ENCODE measurements at regions not wholly inside any gene's neighbourhood (a gene's known extent, or its start where the extent isn't known, plus 50 kb on each side); places are given as distances from the start of the nearest gene placed in this dataset.

DNA sequence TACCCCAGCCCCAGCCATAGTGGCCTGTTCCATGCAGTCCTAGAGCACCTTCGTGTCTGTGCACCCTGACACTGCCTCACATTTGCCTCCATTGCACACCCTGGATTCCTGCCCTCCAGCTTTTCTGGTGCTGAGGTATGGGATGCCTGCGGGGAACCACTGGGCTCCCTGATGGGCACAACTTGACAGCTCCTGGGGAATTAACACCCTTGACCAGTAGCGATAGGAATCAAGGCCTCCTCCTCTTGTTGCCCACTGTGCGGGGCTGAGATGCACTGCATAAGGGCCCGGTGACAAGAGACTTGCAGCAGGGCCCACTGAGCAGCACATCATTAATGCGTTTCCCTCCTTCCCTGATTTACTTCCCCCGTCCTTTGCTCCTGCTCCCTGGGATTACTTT, 235.6 kb upstream of the MOCS1 start:
- no peak for DNase-seq (ENCODE audit: low read depth, low spot score)
- Histone ChIP-seq H3K4me1 (ENCODE audit: insufficient read depth, insufficient read length) (no peaks in the 10 kb centered on the region), H3K4me3 (ENCODE audit: insufficient read length, low read depth) (no peak overlapping the region), H3K9me3 (ENCODE audit: insufficient read depth, low read length) (no peaks in the 10 kb centered on the region), H3K9ac (ENCODE audit: insufficient read length, low read depth) (no peak overlapping the region), H3K36me3 (ENCODE audit: insufficient read depth, insufficient read length, low read length) (no peaks in the 10 kb centered on the region), H3K27me3 (ENCODE audit: insufficient read depth, insufficient read length) (no peaks in the 10 kb centered on the region)
- no peak for TF ChIP-seq YY1 (IDR thresholded peaks at IDR 0.05; ENCODE audit: insufficient read depth, insufficient read length)
- TF ChIP-seq SUZ12 (IDR thresholded peaks at IDR 0.05; ENCODE audit: extremely low read depth, insufficient read depth, insufficient read length), result no peak
- TF ChIP-seq ZNF274 (IDR thresholded peaks at IDR 0.05; ENCODE audit: low read depth, low read length), result no peak

GRCh38 chr6:40166963-40167362, 232.7 kb upstream of the MOCS1 start:
- TF ChIP-seq ZNF274 (IDR thresholded peaks at IDR 0.05; ENCODE audit: low read depth, low read length) (no peak), YY1 (IDR thresholded peaks at IDR 0.05; ENCODE audit: insufficient read depth, insufficient read length) (no peak), SUZ12 (IDR thresholded peaks at IDR 0.05; ENCODE audit: extremely low read depth, insufficient read depth, insufficient read length) (no peak)
- no peak for DNase-seq (ENCODE audit: low read depth, low spot score)
- Histone ChIP-seq H3K9me3 (ENCODE audit: insufficient read depth, low read length) (no peaks in the 10 kb centered on the region), H3K4me3 (ENCODE audit: insufficient read length, low read depth) (no peak overlapping the region), H3K9ac (ENCODE audit: insufficient read length, low read depth) (no peak overlapping the region), H3K36me3 (ENCODE audit: insufficient read depth, insufficient read length, low read length) (no peaks in the 10 kb centered on the region), H3K4me1 (ENCODE audit: insufficient read depth, insufficient read length) (no peaks in the 10 kb centered on the region), H3K27me3 (ENCODE audit: insufficient read depth, insufficient read length) (no peaks in the 10 kb centered on the region)

DNA sequence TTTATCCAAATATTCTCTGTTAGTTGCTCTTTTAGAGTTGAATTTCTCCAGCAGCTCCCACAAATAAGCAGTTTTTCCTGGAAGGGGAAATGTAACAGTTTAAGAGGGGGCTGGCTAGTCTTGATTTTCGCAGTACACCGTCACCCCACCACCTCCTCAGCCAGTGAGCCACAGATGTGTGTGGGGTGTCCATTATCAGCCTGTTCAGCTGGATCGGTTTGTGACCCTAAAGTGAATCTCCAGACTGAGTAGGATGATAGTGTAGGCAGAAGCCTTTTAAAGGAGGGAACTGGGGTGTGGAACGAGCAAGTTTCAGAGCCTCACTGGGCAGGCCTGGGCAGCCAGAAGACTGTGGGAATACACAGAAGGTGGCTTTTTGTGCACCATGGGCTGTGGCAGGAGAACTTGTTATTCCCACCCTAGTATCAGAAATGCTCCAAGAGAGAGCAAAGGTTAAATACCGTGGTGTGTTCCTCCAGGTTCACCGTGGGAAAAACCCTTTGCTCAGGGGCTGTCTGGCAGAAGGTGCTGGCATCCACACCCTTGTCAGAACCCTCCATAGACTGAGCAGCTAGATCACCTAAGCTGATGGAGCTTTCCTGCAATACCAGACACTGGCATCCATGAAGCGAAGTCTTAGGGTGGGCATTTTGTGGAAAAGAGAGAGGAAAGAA, 230.9 kb upstream of the MOCS1 start:
- H3K36me3 ChIP-seq (ENCODE audit: insufficient read depth, insufficient read length, low read length), result no peaks in the 10 kb centered on the region

DNA sequence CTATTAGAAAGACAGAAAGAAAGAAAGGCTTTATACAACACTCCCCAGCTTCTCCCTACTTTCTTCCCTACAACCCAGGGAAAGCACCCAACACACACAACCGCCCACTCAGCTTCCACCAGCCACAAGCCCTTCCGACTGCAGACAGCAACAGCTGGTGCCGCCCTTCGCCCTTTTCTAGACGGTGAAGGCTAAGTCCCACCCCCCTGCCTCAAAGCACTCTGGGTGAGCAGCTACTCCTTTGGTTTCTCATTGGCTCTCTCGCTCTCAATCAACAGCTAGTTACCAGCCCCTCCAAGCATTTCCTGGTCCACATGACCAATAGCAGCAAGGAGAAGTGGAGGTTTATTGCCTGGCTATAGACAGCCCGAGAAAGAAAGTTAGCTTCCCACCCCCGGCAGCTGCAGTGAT, 230.1 kb upstream of the MOCS1 start:
- Histone ChIP-seq H3K4me3 (ENCODE audit: insufficient read length, low read depth) (no peak overlapping the region), H3K9ac (ENCODE audit: insufficient read length, low read depth) (no peak overlapping the region), H3K27me3 (ENCODE audit: insufficient read depth, insufficient read length) (no peaks in the 10 kb centered on the region), H3K4me1 (ENCODE audit: insufficient read depth, insufficient read length) (no peaks in the 10 kb centered on the region), H3K36me3 (ENCODE audit: insufficient read depth, insufficient read length, low read length) (no peaks in the 10 kb centered on the region), H3K9me3 (ENCODE audit: insufficient read depth, low read length) (no peaks in the 10 kb centered on the region)
- TF ChIP-seq ZNF274 (IDR thresholded peaks at IDR 0.05; ENCODE audit: low read depth, low read length), result no peak
- TF ChIP-seq YY1 (IDR thresholded peaks at IDR 0.05; ENCODE audit: insufficient read depth, insufficient read length), result no peak
- TF ChIP-seq SUZ12 (IDR thresholded peaks at IDR 0.05; ENCODE audit: extremely low read depth, insufficient read depth, insufficient read length), result no peak
- no peak for DNase-seq (ENCODE audit: low read depth, low spot score)

More for the DNA sequence above, 230.9 kb upstream of the MOCS1 start:
- Histone ChIP-seq H3K27me3 (ENCODE audit: insufficient read depth, insufficient read length) (no peaks in the 10 kb centered on the region), H3K9me3 (ENCODE audit: insufficient read depth, low read length) (no peaks in the 10 kb centered on the region), H3K4me3 (ENCODE audit: insufficient read length, low read depth) (no peak overlapping the region), H3K4me1 (ENCODE audit: insufficient read depth, insufficient read length) (no peaks in the 10 kb centered on the region), H3K9ac (ENCODE audit: insufficient read length, low read depth) (no peak overlapping the region)
- TF ChIP-seq SUZ12 (IDR thresholded peaks at IDR 0.05; ENCODE audit: extremely low read depth, insufficient read depth, insufficient read length), result no peak
- no peak for TF ChIP-seq ZNF274 (IDR thresholded peaks at IDR 0.05; ENCODE audit: low read depth, low read length)
- TF ChIP-seq YY1 (IDR thresholded peaks at IDR 0.05; ENCODE audit: insufficient read depth, insufficient read length), result no peak
- DNase-seq (ENCODE audit: low read depth, low spot score), result no peak

DNA sequence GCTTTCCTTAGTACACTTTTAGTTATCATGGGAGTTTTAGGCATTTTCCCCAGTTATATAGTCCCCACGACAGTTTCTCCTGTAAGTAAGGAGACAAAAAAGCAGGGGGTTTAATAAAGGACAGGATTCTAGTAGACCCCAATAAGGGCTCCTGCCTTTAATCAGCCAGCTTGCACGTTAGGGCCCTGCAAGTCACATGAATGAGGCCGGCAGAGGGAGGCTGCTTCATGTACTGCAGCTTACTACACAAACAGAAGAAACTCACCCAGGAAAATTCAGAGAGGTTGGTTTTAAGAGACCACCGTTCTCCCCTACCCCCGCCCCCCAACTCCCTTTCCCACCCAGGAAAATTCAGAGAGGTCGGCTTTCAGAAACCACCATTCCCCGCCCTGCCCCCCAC, 229.7 kb upstream of the MOCS1 start:
- Histone ChIP-seq H3K4me1 (ENCODE audit: insufficient read depth, insufficient read length) (no peaks in the 10 kb centered on the region), H3K9me3 (ENCODE audit: insufficient read depth, low read length) (no peaks in the 10 kb centered on the region), H3K9ac (ENCODE audit: insufficient read length, low read depth) (no peak overlapping the region), H3K4me3 (ENCODE audit: insufficient read length, low read depth) (no peak overlapping the region), H3K27me3 (ENCODE audit: insufficient read depth, insufficient read length) (no peaks in the 10 kb centered on the region), H3K36me3 (ENCODE audit: insufficient read depth, insufficient read length, low read length) (no peaks in the 10 kb centered on the region)
- no peak for DNase-seq (ENCODE audit: low read depth, low spot score)
- TF ChIP-seq SUZ12 (IDR thresholded peaks at IDR 0.05; ENCODE audit: extremely low read depth, insufficient read depth, insufficient read length), result no peak
- no peak for TF ChIP-seq YY1 (IDR thresholded peaks at IDR 0.05; ENCODE audit: insufficient read depth, insufficient read length)
- no peak for TF ChIP-seq ZNF274 (IDR thresholded peaks at IDR 0.05; ENCODE audit: low read depth, low read length)

DNA sequence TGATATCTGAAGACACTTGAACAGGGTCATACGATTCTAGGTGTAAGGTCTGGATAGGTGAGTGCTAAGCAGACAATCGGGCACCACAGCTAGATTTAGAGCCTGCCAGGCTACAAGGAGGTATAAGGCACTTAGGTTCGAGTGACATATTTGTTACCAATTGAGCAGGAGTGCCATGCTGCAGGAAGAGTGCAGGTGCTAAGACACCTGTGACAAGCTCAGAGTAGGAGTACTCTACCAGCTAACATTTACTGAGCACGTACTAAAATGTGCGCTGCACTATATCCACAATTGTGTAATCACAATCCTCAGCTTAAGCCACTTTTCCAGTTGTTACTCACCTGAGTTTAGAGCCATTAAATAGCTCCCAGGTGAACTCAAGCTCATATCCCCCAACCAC, 227.8 kb upstream of the MOCS1 start:
- no peak overlapping the region for H3K4me3 ChIP-seq (ENCODE audit: insufficient read length, low read depth)
- DNase-seq (ENCODE audit: low read depth, low spot score), result no peak
- no peak for TF ChIP-seq ZNF274 (IDR thresholded peaks at IDR 0.05; ENCODE audit: low read depth, low read length)
- TF ChIP-seq YY1 (IDR thresholded peaks at IDR 0.05; ENCODE audit: insufficient read depth, insufficient read length), result no peak
- no peak for TF ChIP-seq SUZ12 (IDR thresholded peaks at IDR 0.05; ENCODE audit: extremely low read depth, insufficient read depth, insufficient read length)
- H3K36me3 ChIP-seq (ENCODE audit: insufficient read depth, insufficient read length, low read length), result no peaks in the 10 kb centered on the region
- no peaks in the 10 kb centered on the region for H3K9me3 ChIP-seq (ENCODE audit: insufficient read depth, low read length)
- H3K9ac ChIP-seq (ENCODE audit: insufficient read length, low read depth), result no peak overlapping the region
- no peaks in the 10 kb centered on the region for H3K4me1 ChIP-seq (ENCODE audit: insufficient read depth, insufficient read length)
- H3K27me3 ChIP-seq (ENCODE audit: insufficient read depth, insufficient read length), result no peaks in the 10 kb centered on the region

DNA sequence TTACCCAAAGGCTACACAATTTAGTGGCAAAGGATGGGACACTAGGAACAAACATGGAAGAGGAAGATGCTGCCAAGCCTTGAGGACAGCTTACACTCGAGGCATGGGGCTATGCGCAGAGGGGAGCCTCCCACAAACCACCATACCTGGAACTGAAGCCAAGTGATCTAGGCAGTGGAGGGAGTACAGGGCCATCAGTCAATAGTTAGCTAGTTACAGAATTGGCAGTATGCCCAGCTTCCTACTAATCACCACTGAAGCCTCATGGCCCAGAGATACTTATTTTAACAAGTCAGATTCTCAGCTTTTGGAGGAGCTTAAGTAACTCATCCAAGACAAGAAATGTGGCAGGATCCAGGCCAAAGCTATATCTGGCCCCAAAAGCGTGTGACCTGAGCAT, 226.6 kb upstream of the MOCS1 start:
- Histone ChIP-seq H3K9ac (ENCODE audit: insufficient read length, low read depth) (no peak overlapping the region), H3K9me3 (ENCODE audit: insufficient read depth, low read length) (no peaks in the 10 kb centered on the region), H3K36me3 (ENCODE audit: insufficient read depth, insufficient read length, low read length) (no peaks in the 10 kb centered on the region), H3K4me1 (ENCODE audit: insufficient read depth, insufficient read length) (no peaks in the 10 kb centered on the region), H3K27me3 (ENCODE audit: insufficient read depth, insufficient read length) (no peaks in the 10 kb centered on the region), H3K4me3 (ENCODE audit: insufficient read length, low read depth) (no peak overlapping the region)
- no peak for DNase-seq (ENCODE audit: low read depth, low spot score)
- TF ChIP-seq SUZ12 (IDR thresholded peaks at IDR 0.05; ENCODE audit: extremely low read depth, insufficient read depth, insufficient read length) (no peak), ZNF274 (IDR thresholded peaks at IDR 0.05; ENCODE audit: low read depth, low read length) (no peak), YY1 (IDR thresholded peaks at IDR 0.05; ENCODE audit: insufficient read depth, insufficient read length) (no peak)

All from NT2/D1 (cell line).